PFSK-1 (cell line): ENCODE measurements at regions not wholly inside any gene's neighbourhood (a gene's known extent, or its start where the extent isn't known, plus 50 kb on each side); places are given as distances from the start of the nearest gene placed in this dataset.

Experiments
- FOXP2 ChIP-seq: optimal IDR thresholded peaks from 2 replicates; pipeline ENCODE3; 2011; ENCODE audit warnings: borderline replicate concordance, control low read depth, inconsistent platforms; ENCODE audit not compliant: insufficient read depth; ENCODE audit errors: extremely low read length, extremely low read depth
- POLR2AphosphoS5 ChIP-seq: IDR thresholded peaks from 2 replicates; pipeline ENCODE4 v1.6.1; 2012; ENCODE audit warnings: low read depth, mild to moderate bottlenecking, control low read depth, low read length, moderate library complexity
- SIN3A ChIP-seq: IDR thresholded peaks from 2 replicates; pipeline ENCODE4 v1.6.1; 2012; ENCODE audit warnings: mild to moderate bottlenecking, low read length, moderate library complexity, borderline replicate concordance; ENCODE audit not compliant: insufficient read depth
- TAF1 ChIP-seq: IDR thresholded peaks from 2 replicates; pipeline ENCODE4 v1.6.1; 2012; ENCODE audit warnings: low read length, control low read depth, borderline replicate concordance; ENCODE audit not compliant: insufficient read depth
- TF ChIP-seq, protein P1 (sequence below), 2 experiments: IDR thresholded peaks; 2 replicates each; pipeline versions ENCODE4 v1.6.1 to v1.8.0; 2011 to 2012; ENCODE audit warnings: low read depth in 2 of 2, low read length in 2 of 2, control low read depth in 1 of 2, inconsistent platforms in 1 of 2, mild to moderate bottlenecking in 1 of 2, moderate library complexity in 1 of 2; ENCODE audit not compliant: insufficient read depth in 1 of 2

- TF ChIP-seq TAF1 (no peak), POLR2AphosphoS5 (no peak), SIN3A (no peak), FOXP2 (no peak)
- TF ChIP-seq, protein P1, sequence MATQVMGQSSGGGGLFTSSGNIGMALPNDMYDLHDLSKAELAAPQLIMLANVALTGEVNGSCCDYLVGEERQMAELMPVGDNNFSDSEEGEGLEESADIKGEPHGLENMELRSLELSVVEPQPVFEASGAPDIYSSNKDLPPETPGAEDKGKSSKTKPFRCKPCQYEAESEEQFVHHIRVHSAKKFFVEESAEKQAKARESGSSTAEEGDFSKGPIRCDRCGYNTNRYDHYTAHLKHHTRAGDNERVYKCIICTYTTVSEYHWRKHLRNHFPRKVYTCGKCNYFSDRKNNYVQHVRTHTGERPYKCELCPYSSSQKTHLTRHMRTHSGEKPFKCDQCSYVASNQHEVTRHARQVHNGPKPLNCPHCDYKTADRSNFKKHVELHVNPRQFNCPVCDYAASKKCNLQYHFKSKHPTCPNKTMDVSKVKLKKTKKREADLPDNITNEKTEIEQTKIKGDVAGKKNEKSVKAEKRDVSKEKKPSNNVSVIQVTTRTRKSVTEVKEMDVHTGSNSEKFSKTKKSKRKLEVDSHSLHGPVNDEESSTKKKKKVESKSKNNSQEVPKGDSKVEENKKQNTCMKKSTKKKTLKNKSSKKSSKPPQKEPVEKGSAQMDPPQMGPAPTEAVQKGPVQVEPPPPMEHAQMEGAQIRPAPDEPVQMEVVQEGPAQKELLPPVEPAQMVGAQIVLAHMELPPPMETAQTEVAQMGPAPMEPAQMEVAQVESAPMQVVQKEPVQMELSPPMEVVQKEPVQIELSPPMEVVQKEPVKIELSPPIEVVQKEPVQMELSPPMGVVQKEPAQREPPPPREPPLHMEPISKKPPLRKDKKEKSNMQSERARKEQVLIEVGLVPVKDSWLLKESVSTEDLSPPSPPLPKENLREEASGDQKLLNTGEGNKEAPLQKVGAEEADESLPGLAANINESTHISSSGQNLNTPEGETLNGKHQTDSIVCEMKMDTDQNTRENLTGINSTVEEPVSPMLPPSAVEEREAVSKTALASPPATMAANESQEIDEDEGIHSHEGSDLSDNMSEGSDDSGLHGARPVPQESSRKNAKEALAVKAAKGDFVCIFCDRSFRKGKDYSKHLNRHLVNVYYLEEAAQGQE (IDR thresholded peaks at IDR 0.05; ENCODE audit: insufficient read depth in 1 of 2, low read depth in 2 of 2, low read length in 2 of 2) = no peak
These were observed 400.8 kb upstream of the PROK2 start for GRCh38 chr3:72185549-72186399.
